ENCODE measurements at regions not wholly inside any gene's neighbourhood (a gene's known extent, or its start where the extent isn't known, plus 50 kb on each side); places are given as distances from the start of the nearest gene placed in this dataset.

- H3K27ac ChIP-seq (ENCODE audit: low read depth, low read length, severe bottlenecking), result no peak overlapping the region
- no peaks in the 10 kb centered on the region for H3K36me3 ChIP-seq (ENCODE audit: control insufficient read depth, insufficient read depth, low read length)
- H3K9me3 ChIP-seq (ENCODE audit: control insufficient read depth, low read length), result no peaks in the 10 kb centered on the region
- no peak overlapping the region for H3K4me3 ChIP-seq (ENCODE audit: extremely low read depth, insufficient read depth, low read length, poor library complexity, severe bottlenecking)
- 100% methylated on average over 1 of the region's 2 CpGs; no CpG with 5 or more reads in 1 of the 2 experiments for WGBS, 2 experiments (ENCODE audit: insufficient coverage in 2 of 2)
- no peaks in the 10 kb centered on the region for H3K4me1 ChIP-seq (ENCODE audit: control insufficient read depth, insufficient read depth, low read length, poor library complexity, severe bottlenecking)
Measured at GRCh38 chr5:2388571-2388970, 362.9 kb downstream of the IRX2 start.

GRCh38 chr5:2387634-2388325 is 363.7 kb downstream of the IRX2 start:
- 81 to 85% methylated on average over 22 to 26 of the region's 29 CpGs for WGBS, 2 experiments (ENCODE audit: insufficient coverage in 2 of 2)

GRCh38 chr5:2387250-2387633 is 364.2 kb downstream of the IRX2 start:
- no peaks in the 10 kb centered on the region for H3K9me3 ChIP-seq (ENCODE audit: control insufficient read depth, low read length)
- H3K27ac ChIP-seq (ENCODE audit: low read depth, low read length, severe bottlenecking), result no peak overlapping the region
- no peaks in the 10 kb centered on the region for H3K36me3 ChIP-seq (ENCODE audit: control insufficient read depth, insufficient read depth, low read length)
- H3K4me3 ChIP-seq (ENCODE audit: extremely low read depth, insufficient read depth, low read length, poor library complexity, severe bottlenecking), result no peak overlapping the region
- no peaks in the 10 kb centered on the region for H3K4me1 ChIP-seq (ENCODE audit: control insufficient read depth, insufficient read depth, low read length, poor library complexity, severe bottlenecking)
- WGBS, 2 experiments (ENCODE audit: insufficient coverage in 2 of 2), result 91 to 98% methylated on average over 6 to 11 of the region's 11 CpGs

More at GRCh38 chr5:2387634-2388325, 363.7 kb downstream of the IRX2 start:
- H3K9me3 ChIP-seq (ENCODE audit: control insufficient read depth, low read length), result no peaks in the 10 kb centered on the region
- H3K4me1 ChIP-seq (ENCODE audit: control insufficient read depth, insufficient read depth, low read length, poor library complexity, severe bottlenecking), result no peaks in the 10 kb centered on the region
- no peak overlapping the region for H3K4me3 ChIP-seq (ENCODE audit: extremely low read depth, insufficient read depth, low read length, poor library complexity, severe bottlenecking)
- no peaks in the 10 kb centered on the region for H3K36me3 ChIP-seq (ENCODE audit: control insufficient read depth, insufficient read depth, low read length)
- H3K27ac ChIP-seq (ENCODE audit: low read depth, low read length, severe bottlenecking), result no peak overlapping the region

- Histone ChIP-seq H3K4me1 (ENCODE audit: control insufficient read depth, insufficient read depth, low read length, poor library complexity, severe bottlenecking) (no peaks in the 10 kb centered on the region), H3K9me3 (ENCODE audit: control insufficient read depth, low read length) (no peaks in the 10 kb centered on the region), H3K36me3 (ENCODE audit: control insufficient read depth, insufficient read depth, low read length) (no peaks in the 10 kb centered on the region), H3K4me3 (ENCODE audit: extremely low read depth, insufficient read depth, low read length, poor library complexity, severe bottlenecking) (no peak overlapping the region), H3K27ac (ENCODE audit: low read depth, low read length, severe bottlenecking) (no peak overlapping the region)
- WGBS, 2 experiments (ENCODE audit: insufficient coverage in 2 of 2), result 79 to 88% methylated on average over 1 to 3 of the region's 3 CpGs
Measured at GRCh38 chr5:2385818-2386217, 365.7 kb downstream of the IRX2 start.

GRCh38 chr5:2383698-2384065 is 367.8 kb downstream of the IRX2 start:
- H3K4me1 ChIP-seq (ENCODE audit: control insufficient read depth, insufficient read depth, low read length, poor library complexity, severe bottlenecking), result no peaks in the 10 kb centered on the region
- H3K27ac ChIP-seq (ENCODE audit: low read depth, low read length, severe bottlenecking), result no peak overlapping the region
- H3K36me3 ChIP-seq (ENCODE audit: control insufficient read depth, insufficient read depth, low read length), result no peaks in the 10 kb centered on the region
- no peaks in the 10 kb centered on the region for H3K9me3 ChIP-seq (ENCODE audit: control insufficient read depth, low read length)
- WGBS, 2 experiments (ENCODE audit: insufficient coverage in 2 of 2), result 89 to 90% methylated on average over 10 of the region's 10 CpGs
- no peak overlapping the region for H3K4me3 ChIP-seq (ENCODE audit: extremely low read depth, insufficient read depth, low read length, poor library complexity, severe bottlenecking)

GRCh38 chr5:2382776-2383697 is 368.4 kb downstream of the IRX2 start:
- Histone ChIP-seq H3K4me1 (ENCODE audit: control insufficient read depth, insufficient read depth, low read length, poor library complexity, severe bottlenecking) (no peaks in the 10 kb centered on the region), H3K4me3 (ENCODE audit: extremely low read depth, insufficient read depth, low read length, poor library complexity, severe bottlenecking) (no peak overlapping the region), H3K27ac (ENCODE audit: low read depth, low read length, severe bottlenecking) (no peak overlapping the region), H3K36me3 (ENCODE audit: control insufficient read depth, insufficient read depth, low read length) (no peaks in the 10 kb centered on the region), H3K9me3 (ENCODE audit: control insufficient read depth, low read length) (no peaks in the 10 kb centered on the region)
- 76 to 82% methylated on average over 12 to 13 of the region's 20 CpGs for WGBS, 2 experiments (ENCODE audit: insufficient coverage in 2 of 2)

- no peak overlapping the region for H3K27ac ChIP-seq (ENCODE audit: low read depth, low read length, severe bottlenecking)
- H3K4me1 ChIP-seq (ENCODE audit: control insufficient read depth, insufficient read depth, low read length, poor library complexity, severe bottlenecking), result no peaks in the 10 kb centered on the region
- WGBS, 2 experiments (ENCODE audit: insufficient coverage in 2 of 2), result 91 to 94% methylated on average over 3 of the region's 5 CpGs
- no peaks in the 10 kb centered on the region for H3K9me3 ChIP-seq (ENCODE audit: control insufficient read depth, low read length)
- H3K4me3 ChIP-seq (ENCODE audit: extremely low read depth, insufficient read depth, low read length, poor library complexity, severe bottlenecking), result no peak overlapping the region
- H3K36me3 ChIP-seq (ENCODE audit: control insufficient read depth, insufficient read depth, low read length), result no peaks in the 10 kb centered on the region
Measured at GRCh38 chr5:2381861-2382260, 369.6 kb downstream of the IRX2 start.

- WGBS, 2 experiments (ENCODE audit: insufficient coverage in 2 of 2), result 81 to 98% methylated on average over 3 to 7 of the region's 7 CpGs
- H3K27ac ChIP-seq (ENCODE audit: low read depth, low read length, severe bottlenecking), result no peak overlapping the region
- no peaks in the 10 kb centered on the region for H3K9me3 ChIP-seq (ENCODE audit: control insufficient read depth, low read length)
Measured at GRCh38 chr5:2381070-2381469, 370.4 kb downstream of the IRX2 start.

GRCh38 chr5:2378976-2379375 is 372.5 kb downstream of the IRX2 start:
- Histone ChIP-seq H3K9me3 (ENCODE audit: control insufficient read depth, low read length) (no peaks in the 10 kb centered on the region), H3K36me3 (ENCODE audit: control insufficient read depth, insufficient read depth, low read length) (no peaks in the 10 kb centered on the region), H3K4me3 (ENCODE audit: extremely low read depth, insufficient read depth, low read length, poor library complexity, severe bottlenecking) (no peak overlapping the region), H3K27ac (ENCODE audit: low read depth, low read length, severe bottlenecking) (no peak overlapping the region), H3K4me1 (ENCODE audit: control insufficient read depth, insufficient read depth, low read length, poor library complexity, severe bottlenecking) (no peaks in the 10 kb centered on the region)
- WGBS, 2 experiments (ENCODE audit: insufficient coverage in 2 of 2), result no CpG with 5 or more reads among the region's 1 CpG

More at GRCh38 chr5:2381070-2381469, 370.4 kb downstream of the IRX2 start:
- no peak overlapping the region for H3K4me3 ChIP-seq (ENCODE audit: extremely low read depth, insufficient read depth, low read length, poor library complexity, severe bottlenecking)
- no peaks in the 10 kb centered on the region for H3K36me3 ChIP-seq (ENCODE audit: control insufficient read depth, insufficient read depth, low read length)
- H3K4me1 ChIP-seq (ENCODE audit: control insufficient read depth, insufficient read depth, low read length, poor library complexity, severe bottlenecking), result no peaks in the 10 kb centered on the region

GRCh38 chr5:2378108-2378507 is 373.4 kb downstream of the IRX2 start:
- 83 to 93% methylated on average over 2 of the region's 7 CpGs for WGBS, 2 experiments (ENCODE audit: insufficient coverage in 2 of 2)
- no peak overlapping the region for H3K4me3 ChIP-seq (ENCODE audit: extremely low read depth, insufficient read depth, low read length, poor library complexity, severe bottlenecking)

GRCh38 chr5:2376486-2376885 is 375.0 kb downstream of the IRX2 start:
- Histone ChIP-seq H3K4me3 (ENCODE audit: extremely low read depth, insufficient read depth, low read length, poor library complexity, severe bottlenecking) (no peak overlapping the region), H3K4me1 (ENCODE audit: control insufficient read depth, insufficient read depth, low read length, poor library complexity, severe bottlenecking) (no peaks in the 10 kb centered on the region), H3K36me3 (ENCODE audit: control insufficient read depth, insufficient read depth, low read length) (no peaks in the 10 kb centered on the region), H3K9me3 (ENCODE audit: control insufficient read depth, low read length) (no peaks in the 10 kb centered on the region), H3K27ac (ENCODE audit: low read depth, low read length, severe bottlenecking) (no peak overlapping the region)
- 81 to 96% methylated on average over 5 to 6 of the region's 6 CpGs for WGBS, 2 experiments (ENCODE audit: insufficient coverage in 2 of 2)

More at GRCh38 chr5:2378108-2378507, 373.4 kb downstream of the IRX2 start:
- H3K36me3 ChIP-seq (ENCODE audit: control insufficient read depth, insufficient read depth, low read length), result no peaks in the 10 kb centered on the region
- H3K9me3 ChIP-seq (ENCODE audit: control insufficient read depth, low read length), result no peaks in the 10 kb centered on the region
- H3K27ac ChIP-seq (ENCODE audit: low read depth, low read length, severe bottlenecking), result no peak overlapping the region
- H3K4me1 ChIP-seq (ENCODE audit: control insufficient read depth, insufficient read depth, low read length, poor library complexity, severe bottlenecking), result no peaks in the 10 kb centered on the region
